ENCODE measurements at regions not wholly inside any gene's neighbourhood (a gene's known extent, or its start where the extent isn't known, plus 50 kb on each side); places are given as distances from the start of the nearest gene placed in this dataset.
A peak's percentile ranks its signal among the peaks of the same experiment; 100 is the strongest.

GRCh38 chr16:86987746-86988670, 329.2 kb downstream of the C16orf95 start:
- DNase-seq, result no peak

DNA sequence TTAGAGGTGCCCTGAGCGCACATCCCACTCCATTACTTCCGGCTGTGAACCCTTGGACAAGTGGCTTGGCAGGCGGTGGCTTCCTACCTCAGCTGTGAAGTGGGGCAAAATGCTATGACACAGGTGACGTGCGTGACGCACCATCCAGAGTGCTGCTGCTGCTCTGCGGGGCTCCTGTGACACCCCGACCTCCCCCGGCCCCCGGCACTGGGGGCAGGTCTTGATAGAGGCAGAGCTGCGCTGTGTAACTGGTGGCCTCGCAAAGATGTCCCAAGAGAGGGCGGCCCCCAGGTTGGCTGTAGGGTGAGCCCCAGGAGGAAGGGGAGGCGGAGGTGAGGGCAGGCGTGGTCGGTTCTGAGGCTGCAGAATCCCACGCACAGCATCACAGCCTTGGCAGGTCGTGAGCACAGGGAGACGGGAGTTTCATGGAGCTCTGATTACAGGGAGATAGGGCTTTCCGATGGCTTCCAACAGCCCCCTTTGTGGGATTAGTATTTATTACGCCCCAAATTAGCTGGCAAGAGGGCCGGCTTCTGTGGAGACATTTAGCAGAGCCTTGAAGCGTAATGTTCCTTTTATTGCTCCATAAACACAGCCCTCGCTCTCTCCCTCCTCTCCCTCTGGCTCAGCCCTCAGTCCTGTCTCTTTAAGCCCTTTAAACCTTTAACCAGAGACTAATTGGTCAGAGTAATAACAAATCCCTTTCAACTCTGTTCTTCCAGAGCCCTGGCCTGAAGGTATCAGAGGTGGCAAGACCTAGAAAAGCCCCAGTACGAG, 328.1 kb downstream of the C16orf95 start:
- DNase-seq, result peak; percentile 45

DNA sequence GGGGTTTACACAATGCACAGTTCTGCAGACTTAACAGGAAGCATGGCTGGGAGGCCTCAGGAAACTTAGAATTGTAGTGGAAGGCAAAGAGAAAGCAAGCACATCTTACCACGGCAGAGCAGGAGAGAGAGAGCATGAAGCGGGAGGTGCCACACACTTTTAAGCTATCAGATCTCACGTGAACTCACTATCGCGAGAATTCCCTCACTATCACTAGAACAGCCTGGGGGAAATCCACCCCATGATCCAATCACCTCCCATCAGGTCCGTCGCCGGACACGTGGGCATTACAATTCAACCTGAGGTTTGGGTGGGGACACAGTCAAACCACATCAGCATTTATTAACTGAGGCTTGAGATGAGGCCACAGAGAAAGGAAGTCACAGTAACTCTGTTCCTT, 326.7 kb downstream of the C16orf95 start:
- DNase-seq, result no peak

DNA sequence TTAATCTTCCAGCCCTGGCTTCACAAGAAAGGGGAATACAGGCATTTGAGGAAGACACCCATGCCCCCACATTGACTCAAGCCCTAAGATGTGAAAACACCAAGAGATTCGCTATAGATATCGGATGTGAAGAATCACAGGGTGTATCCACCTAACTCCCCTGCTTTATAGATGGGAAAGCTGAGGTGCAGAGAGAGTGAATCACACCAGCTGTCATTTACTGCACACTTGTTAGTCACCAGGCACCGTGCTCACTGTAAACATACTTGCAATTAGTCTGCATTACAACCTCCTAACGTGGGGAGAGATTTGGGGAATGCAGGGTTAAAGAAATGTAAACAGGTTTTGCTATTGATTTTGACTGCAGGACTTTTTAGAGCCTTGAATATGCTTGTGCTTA, 325.5 kb downstream of the C16orf95 start:
- no peak for DNase-seq

DNA sequence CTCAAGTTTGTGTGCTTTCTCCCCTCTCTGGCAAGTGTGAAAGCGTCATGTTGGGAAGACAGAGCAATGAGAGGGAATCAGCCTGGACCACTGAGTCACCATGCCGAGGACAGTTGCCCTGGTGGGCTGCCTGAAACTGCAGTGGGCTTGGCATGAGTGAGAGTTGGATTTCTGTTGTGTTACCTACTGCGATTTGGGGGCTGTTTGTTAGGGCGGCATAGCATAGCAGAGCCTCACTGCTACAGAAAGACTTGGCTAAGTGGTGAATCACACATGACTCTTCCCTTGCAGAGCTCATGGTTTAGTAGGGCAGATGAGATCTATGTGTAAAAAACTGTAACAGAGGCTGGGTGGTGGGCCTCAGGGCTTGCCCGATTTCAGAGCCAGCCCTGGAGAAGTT, 324.6 kb downstream of the C16orf95 start:
- DNase-seq, result no peak

DNA sequence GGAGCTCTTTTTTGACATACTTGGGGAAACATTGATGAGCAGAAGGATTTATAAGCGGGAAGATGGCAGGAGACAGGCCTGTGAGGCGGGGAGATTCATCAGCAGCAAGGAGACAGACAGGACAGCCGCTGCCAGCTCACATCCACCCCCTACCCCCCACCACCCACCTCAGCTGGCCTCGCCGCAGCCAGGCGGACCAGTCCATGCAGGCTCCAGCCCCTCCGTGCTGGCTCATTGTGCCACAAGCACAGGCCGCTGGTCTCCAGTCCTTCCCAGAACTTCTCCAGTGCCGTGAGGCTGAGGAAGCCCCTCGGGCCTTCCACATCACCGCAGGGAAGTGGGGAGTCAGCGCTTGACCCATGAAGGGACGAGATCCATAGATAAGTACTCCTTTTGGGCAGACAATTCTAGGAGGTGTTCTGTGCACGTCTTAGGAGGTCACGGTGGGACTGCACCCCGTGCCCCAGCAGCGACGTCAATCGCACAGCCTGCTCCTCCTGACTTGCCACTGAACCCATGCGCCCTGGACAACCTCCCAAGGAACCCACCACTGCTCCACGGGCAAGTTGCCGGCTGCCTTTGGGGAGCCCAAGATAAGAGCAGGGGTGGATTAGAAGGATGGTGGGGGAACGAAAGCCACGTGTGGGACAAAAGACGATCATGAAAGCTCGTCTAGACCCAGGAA, 323.6 kb downstream of the C16orf95 start:
- DNase-seq, result no peak

DNA sequence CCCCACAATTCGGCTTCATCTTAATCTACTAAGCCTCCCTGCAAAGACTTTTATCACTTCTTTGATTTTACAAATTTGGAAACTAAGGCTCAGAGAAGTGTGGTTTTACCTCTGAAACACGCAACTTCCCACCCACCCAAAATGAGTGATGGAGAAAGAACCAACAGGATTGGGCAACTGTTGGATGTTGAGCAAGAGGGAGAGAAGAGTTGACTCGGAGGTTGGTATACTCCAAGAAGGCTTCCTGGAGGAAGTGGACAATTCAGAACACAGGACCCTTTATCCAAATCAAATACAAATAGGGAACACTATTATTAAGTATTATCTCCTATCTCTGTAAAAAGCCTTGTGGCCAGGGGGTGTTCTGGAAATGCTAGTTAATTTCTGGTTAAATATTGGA, 323.0 kb downstream of the C16orf95 start:
- DNase-seq, result no peak

DNA sequence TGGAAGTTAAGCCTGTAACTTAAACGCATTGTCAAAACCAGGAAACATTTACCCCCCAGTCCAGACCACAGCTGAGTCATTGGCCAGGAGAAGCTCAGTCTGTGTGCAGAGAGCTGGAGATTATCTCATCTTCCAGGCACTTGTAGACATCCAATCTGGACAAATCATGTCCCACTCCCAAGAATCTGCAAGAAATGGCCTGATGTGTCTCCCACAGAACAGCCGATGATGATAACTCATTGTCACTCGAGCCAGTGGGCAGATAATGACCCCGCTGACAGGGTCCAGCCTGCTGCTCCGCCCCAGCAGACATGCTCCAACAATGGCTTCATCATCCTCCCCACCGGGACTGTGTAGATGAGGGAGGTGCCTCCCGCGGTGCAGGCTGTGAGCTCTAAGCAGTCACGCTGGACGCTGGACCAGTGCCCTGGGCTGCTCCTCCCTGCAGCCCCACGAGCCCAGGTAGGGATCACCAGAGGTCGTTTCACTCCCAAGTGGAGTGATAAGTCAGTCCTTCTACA, 322.5 kb downstream of the C16orf95 start:
- peak; percentile 52 for DNase-seq

- DNase-seq, result peak; percentile 88
Measured at GRCh38 chr16:86995456-86995855, 321.7 kb downstream of the C16orf95 start.

DNA sequence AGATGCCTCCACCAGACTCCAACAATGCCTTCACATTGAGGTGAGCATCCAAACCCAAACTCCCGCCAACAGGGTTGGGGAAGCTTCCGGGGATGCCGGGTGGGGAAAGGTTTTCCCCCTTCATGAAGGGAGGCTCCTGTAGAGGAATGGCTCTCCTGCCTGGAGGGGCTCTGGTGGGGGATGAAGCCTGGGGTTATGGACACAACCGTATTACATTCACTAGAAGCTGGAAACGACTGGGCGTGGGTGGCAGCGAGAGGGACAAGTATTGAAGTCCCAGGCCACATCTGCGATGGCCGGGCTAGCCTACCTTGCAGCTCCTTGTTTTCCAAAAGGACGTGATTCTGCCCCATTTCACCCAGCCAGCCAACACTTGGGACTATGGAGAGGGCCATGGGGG, 321.1 kb downstream of the C16orf95 start:
- DNase-seq, result no peak

GRCh38 chr16:86997058-86997457, 320.1 kb downstream of the C16orf95 start:
- DNase-seq, result no peak

DNA sequence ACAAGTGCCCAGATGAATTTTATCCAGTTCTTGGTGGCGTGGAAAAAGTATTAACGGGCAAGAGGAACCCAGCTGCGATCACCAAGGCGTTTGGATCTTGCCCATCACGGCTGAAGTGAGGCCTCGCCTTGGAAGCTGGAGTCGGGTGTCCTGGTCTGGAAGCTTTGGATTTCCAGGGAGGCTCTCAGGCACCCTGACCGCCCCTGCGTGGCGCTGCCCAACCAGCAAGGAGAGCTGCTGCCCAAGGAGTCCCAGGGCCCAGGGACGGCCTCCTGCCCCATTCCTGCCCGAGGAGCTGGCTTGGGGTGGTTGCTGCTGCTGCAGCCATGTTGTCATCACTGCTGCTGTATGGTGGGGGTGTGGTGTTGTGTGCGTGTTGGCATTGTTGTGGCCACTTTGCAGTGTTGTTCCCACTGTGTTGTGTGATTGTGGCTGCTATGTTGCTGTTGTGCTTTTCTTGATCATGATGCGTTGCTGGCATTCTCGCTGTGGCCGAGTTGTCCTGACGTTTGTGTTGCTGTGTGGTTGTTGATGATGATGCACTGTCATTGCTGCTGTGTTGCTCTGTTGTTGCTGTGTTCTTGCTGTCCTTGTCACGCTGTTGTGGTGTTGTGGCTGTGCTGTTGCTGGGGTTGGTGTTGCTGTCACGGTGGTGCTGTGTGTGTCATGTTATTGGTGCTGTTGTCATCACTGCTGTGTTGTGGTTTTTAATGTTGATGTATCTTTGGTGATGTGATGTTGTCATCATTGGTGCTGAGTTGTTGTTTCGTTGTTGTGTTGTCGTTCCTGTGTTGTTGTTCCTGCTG, 318.8 kb downstream of the C16orf95 start:
- DNase-seq, result no peak

GRCh38 chr16:87000001-87000400, 317.2 kb downstream of the C16orf95 start:
- no peak for DNase-seq

DNA sequence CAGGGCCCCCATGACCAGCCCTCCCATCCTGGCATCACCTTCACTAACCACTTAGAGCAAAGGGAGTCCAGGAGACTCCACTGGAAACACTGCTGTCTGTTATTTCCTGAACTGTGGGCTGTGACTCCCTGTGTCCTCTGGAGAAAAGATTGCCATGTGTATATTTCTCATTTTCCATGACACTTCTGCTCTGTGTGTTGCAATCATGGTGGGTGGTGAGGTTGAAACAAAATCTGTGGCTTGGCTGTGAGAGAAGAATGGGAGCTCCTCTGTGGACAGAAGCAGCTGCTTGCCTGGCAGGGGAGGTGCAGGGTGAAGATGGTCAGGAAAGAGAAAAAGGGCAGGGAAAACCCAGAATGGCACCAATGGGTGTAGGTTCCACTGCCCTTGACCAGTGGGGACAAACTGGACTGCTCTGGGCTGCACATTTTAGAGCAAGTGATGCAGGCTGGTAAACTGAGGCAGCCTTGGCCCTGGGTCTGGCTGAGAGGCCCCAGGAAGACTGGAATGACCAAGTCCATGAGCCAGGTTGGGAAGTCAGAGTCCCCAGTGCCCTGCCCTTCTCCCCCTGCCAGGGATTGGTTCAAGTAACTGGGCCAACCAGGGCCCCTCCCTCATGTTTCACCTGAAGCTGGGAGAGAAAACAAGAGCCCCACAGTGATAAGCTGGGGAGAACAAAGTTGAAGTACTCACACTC, 314.3 kb downstream of the C16orf95 start:
- DNase-seq, result no peak

- DNase-seq, result no peak
Measured at GRCh38 chr16:87003414-87003755, 313.8 kb downstream of the C16orf95 start.

DNA sequence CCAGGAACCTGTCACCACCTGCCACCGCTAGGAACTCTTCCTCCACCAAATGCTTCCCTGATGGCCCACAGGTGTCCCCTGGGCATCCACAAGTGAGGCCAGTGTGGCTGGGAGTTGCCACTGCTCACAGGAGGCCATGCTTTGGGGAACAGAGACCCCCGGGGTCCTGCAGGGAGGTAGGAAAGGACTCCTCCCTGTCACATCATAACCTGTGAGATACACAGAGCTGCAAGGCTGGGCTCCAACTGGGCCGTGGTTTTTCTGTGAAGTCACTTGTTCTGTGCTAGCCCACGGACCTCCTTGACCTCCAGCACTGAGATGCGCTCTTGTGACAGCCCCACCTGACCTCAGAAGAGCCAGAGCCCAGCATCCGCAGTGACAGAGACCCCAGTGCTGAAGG, 311.2 kb downstream of the C16orf95 start:
- no peak for DNase-seq

DNA sequence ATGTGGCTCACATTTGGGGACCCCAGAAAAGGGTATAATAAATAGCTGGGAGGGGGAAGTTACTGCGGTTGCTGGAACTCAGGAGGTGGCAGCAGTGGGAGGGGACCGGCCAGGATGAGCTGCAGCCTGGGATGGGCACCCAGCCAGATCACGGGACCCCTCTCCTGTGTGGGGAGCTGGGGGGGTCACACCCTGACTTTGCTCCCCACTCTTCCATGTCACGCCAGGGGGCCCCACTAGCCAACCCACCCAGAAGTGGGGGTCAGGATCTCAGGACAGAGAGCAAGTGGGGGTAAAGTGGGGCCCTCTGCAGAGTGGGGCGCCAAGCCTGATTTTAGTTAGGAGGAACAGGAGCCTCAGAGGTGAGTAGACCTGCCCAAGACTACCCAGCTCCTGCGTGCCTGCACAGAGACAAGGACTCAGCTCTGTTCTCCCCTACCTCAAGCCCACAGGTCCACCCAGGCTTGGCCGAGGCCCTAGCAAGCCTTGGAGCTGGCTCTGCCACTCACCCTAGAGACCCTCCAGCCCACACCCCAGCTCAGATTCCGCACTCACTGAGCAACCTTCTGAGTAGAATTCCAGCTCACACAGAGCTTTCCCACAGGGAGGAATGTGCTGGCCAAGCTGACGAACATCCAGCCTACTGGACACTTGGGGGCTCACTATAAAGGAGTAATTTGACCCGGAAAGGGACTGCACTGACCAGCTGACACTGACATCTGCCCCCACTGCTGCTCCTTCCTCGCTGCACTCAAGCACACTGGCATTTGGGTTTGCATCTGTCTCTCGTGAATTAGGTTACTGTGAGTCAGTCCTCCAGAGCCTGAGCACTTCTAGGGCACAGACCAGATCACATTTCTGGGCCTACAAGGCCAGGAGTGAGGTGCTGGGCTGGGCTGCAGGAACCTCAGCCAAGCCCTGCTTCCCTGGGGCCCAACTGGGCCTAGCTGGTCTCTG, 310.1 kb downstream of the C16orf95 start:
- DNase-seq, result no peak

DNA sequence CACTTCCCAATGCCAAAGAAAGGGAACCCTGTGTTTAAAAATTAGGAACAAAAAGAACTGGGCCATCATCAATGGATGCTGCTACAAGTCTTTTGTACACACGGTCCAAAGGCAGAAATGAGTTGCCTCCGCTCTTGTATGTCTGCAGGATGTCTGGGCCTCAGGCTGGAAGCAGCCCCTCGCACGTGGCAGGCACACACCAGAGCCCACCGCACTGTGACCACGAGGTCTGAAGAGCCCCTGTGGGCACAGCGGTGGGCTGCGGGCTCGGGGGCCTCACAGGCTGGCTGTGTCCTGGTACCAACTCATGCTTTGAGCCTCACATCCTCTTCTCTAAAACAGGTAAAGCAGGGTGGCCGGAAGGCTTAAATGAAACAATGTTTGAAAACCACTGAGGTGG, 309.3 kb downstream of the C16orf95 start:
- DNase-seq, result no peak

DNA sequence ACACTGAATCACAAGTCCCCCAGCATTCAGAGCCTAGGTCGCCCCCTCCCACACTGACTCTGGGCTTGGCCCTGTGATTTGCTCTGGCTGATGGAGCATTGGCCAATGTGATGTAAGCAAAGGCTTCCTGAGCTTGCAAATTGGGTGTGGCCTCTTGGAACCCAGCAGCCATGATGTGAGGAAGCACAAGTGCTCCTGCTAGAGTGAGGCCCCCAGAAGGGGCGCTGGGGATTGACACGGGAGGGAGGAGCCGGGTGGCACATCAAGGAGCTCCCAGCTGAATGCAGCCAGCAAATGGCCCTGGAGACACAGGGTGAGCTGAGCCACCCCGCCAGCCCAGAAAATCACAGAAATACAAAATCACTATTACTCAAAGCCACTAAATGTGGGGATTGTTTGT, 308.5 kb downstream of the C16orf95 start:
- DNase-seq, result no peak

Measured in NCI-H82 (cell line).